ENCODE measurements at regions not wholly inside any gene's neighbourhood (a gene's known extent, or its start where the extent isn't known, plus 50 kb on each side); places are given as distances from the start of the nearest gene placed in this dataset.

DNA sequence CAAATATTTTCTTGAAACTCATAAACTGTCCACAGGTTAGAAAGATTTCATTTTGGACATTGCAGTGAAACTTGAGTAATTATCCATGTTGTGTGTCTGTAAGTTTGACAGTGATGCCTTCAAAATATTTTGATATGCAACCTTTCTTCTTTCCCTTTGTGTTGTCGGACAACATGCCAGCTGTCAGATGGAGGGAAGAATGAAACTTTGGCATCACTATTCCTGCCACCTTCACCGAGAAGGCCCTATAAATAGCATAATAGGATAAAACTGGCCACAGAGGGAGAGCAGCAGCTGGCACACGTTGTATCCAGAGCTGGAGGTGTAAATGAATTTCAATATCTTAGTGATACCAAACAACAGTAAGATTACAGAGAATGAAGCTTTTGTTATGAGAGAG lies 436.7 kb upstream of the CFAP20DC start:
- TF ChIP-seq POLR2AphosphoS5 (IDR thresholded peaks at IDR 0.05; ENCODE audit: low read depth, low read length) (no peak), TAF1 (IDR thresholded peaks at IDR 0.05; ENCODE audit: borderline replicate concordance, insufficient read depth, low read length) (no peak), SIN3A (IDR thresholded peaks at IDR 0.05; ENCODE audit: borderline replicate concordance, insufficient read depth, low read length) (no peak), FOXP2 (optimal IDR thresholded peaks at IDR 0.05; ENCODE audit: borderline replicate concordance, extremely low read depth, extremely low read length, insufficient read depth) (no peak)
- TF ChIP-seq, protein P1, sequence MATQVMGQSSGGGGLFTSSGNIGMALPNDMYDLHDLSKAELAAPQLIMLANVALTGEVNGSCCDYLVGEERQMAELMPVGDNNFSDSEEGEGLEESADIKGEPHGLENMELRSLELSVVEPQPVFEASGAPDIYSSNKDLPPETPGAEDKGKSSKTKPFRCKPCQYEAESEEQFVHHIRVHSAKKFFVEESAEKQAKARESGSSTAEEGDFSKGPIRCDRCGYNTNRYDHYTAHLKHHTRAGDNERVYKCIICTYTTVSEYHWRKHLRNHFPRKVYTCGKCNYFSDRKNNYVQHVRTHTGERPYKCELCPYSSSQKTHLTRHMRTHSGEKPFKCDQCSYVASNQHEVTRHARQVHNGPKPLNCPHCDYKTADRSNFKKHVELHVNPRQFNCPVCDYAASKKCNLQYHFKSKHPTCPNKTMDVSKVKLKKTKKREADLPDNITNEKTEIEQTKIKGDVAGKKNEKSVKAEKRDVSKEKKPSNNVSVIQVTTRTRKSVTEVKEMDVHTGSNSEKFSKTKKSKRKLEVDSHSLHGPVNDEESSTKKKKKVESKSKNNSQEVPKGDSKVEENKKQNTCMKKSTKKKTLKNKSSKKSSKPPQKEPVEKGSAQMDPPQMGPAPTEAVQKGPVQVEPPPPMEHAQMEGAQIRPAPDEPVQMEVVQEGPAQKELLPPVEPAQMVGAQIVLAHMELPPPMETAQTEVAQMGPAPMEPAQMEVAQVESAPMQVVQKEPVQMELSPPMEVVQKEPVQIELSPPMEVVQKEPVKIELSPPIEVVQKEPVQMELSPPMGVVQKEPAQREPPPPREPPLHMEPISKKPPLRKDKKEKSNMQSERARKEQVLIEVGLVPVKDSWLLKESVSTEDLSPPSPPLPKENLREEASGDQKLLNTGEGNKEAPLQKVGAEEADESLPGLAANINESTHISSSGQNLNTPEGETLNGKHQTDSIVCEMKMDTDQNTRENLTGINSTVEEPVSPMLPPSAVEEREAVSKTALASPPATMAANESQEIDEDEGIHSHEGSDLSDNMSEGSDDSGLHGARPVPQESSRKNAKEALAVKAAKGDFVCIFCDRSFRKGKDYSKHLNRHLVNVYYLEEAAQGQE (IDR thresholded peaks at IDR 0.05; ENCODE audit: insufficient read depth in 1 of 2, low read depth in 2 of 2, low read length in 2 of 2), result no peak
